Right lobe of liver (tissue), 6 donors: ENCODE measurements at regions not wholly inside any gene's neighbourhood (a gene's known extent, or its start where the extent isn't known, plus 50 kb on each side); places are given as distances from the start of the nearest gene placed in this dataset.

Experiments
- ATAC-seq, 4 donors: fragments of 200-7000 bp; cut with Tn5 transposase; one replicate each; pipeline ENCODE4 v1.9.1; 2020; ENCODE audit warnings: mild to moderate bottlenecking in 4 of 4, moderate library complexity in 4 of 4
- DNase-seq, 3 donors: peaks; one replicate each; pipeline ENCODE4 v3.0.0-alpha.2; 2020
- H3K27ac ChIP-seq, 3 donors: fragments of 200-600 bp; one replicate each; pipeline ENCODE4 v1.8.0; 2022
- H3K27me3 ChIP-seq, 2 donors: fragments of 200-600 bp; one replicate each; pipeline ENCODE4 v1.8.0; 2022
- H3K36me3 ChIP-seq, 4 donors: fragments of 200-600 bp; sonication (generic) in 1 of 4; one replicate each; pipeline versions ENCODE4 v1.5.1 to v1.8.0; 2017 to 2022; ENCODE audit warnings: control low read depth in 1 of 4
- H3K4me1 ChIP-seq, 4 donors: fragments of 200-600 bp; sonication (generic) in 1 of 4; one replicate each; pipeline versions ENCODE4 v1.5.1 to v1.8.0; 2017 to 2022; ENCODE audit warnings: control low read depth in 1 of 4
- H3K4me3 ChIP-seq, 3 donors: fragments of 200-600 bp; one replicate each; pipeline ENCODE4 v1.8.0; 2022
- H3K9me3 ChIP-seq, 4 donors: fragments of 200-600 bp; sonication (generic) in 1 of 4; one replicate each; pipeline versions ENCODE4 v1.5.1 to v1.8.0; 2017 to 2022; ENCODE audit warnings: control low read depth in 1 of 4
- CTCF ChIP-seq, 4 donors: fragments of 200-600 bp in 3 of 4; fragments of 450-650 bp in 1 of 4; IDR thresholded peaks; one replicate each; pipeline versions ENCODE4 v1.5.1 to v1.8.0; 2016 to 2022; ENCODE audit warnings: antibody characterized with exemption in 4 of 4, mild to moderate bottlenecking in 2 of 4
- POLR2A ChIP-seq: fragments of 450-650 bp; IDR thresholded peaks from one replicate; pipeline ENCODE4 v1.6.1; 2017; ENCODE audit warnings: antibody characterized with exemption, mild to moderate bottlenecking
- WGBS: methylation state at CpG from one replicate; pipeline ENCODE4 v1.1.6; 2018; ENCODE audit warnings: low coverage, low lambda C conversion rate; ENCODE audit not compliant: insufficient coverage; ENCODE audit errors: missing lambda C conversion rate; 5-methylcytosine and 5-hydroxymethylcytosine counted together
- intact Hi-C, 2 donors: fragments of 100-400 bp; cut with DNase I; formaldehyde crosslinking; loops; one replicate each; pipeline versions ENCODE4 v1.11.2 to v1.14.1; 2022
- donor health status: DM: no; HTN: yes; CAD: no.
- donor health status: DM: no; HTN: no; CAD: no.
- donor health status: DM: no; HTN: no; CAD: no.
- donor health status: DM: no; HTN: yes; CAD: no.
- donor health status: DM: no; HTN: yes; CAD: no.

DNA sequence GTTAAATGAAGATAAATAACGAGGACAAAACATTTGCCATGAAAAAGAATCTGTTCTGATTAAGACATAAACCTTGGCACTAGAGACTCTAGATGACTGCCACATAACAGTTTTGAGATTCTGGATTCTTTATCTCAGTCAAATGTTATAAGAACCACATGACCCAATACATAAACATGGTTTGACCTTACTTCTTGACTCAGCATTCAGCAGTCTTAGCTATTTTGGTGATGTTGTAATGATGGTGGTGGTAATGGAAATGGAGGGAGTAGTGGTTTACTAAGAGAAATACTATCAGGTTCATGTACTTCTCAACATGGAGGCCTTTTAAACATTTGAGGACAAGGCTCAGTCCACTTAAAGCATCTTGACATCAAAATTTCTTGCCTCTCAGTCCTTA is 925.4 kb downstream of the CDH11 start:
- Histone ChIP-seq H3K27me3 (no peaks in the 10 kb centered on the region), H3K4me1 (no peaks in the 10 kb centered on the region), H3K27ac (no peak overlapping the region), H3K4me3 (no peak overlapping the region), H3K9me3 (no peaks in the 10 kb centered on the region), H3K36me3 (no peaks in the 10 kb centered on the region)
- ATAC-seq, result no peak
- 37% methylated on average over 1 of the region's 1 CpG for WGBS
- DNase-seq, result no peak
- intact Hi-C loops, result no loop called here
- TF ChIP-seq POLR2A (no peak), CTCF (IDR thresholded peaks at IDR 0.05) (no peak)

GRCh38 chr16:64185954-64186353 is 935.9 kb downstream of the CDH11 start:
- Histone ChIP-seq H3K36me3 (no peaks in the 10 kb centered on the region), H3K4me1 (no peaks in the 10 kb centered on the region), H3K27ac (no peak overlapping the region), H3K9me3 (no peaks in the 10 kb centered on the region), H3K27me3 (no peaks in the 10 kb centered on the region), H3K4me3 (no peak overlapping the region)
- DNase-seq (no peak), ATAC-seq (no peak)
- intact Hi-C loops, result no loop called here
- TF ChIP-seq CTCF (IDR thresholded peaks at IDR 0.05) (no peak), POLR2A (no peak)
- 75% methylated on average over 3 of the region's 3 CpGs for WGBS

GRCh38 chr16:64184156-64184555 is 937.7 kb downstream of the CDH11 start:
- intact Hi-C loops, result no loop called here
- no peak overlapping the region for H3K4me3 ChIP-seq
- H3K36me3 ChIP-seq, result no peaks in the 10 kb centered on the region
- no peaks in the 10 kb centered on the region for H3K4me1 ChIP-seq
- no peak for ATAC-seq
- H3K27ac ChIP-seq, result no peak overlapping the region
- TF ChIP-seq CTCF (IDR thresholded peaks at IDR 0.05) (no peak), POLR2A (no peak)
- H3K27me3 ChIP-seq, result no peaks in the 10 kb centered on the region
- no peaks in the 10 kb centered on the region for H3K9me3 ChIP-seq
- DNase-seq, result no peak

DNA sequence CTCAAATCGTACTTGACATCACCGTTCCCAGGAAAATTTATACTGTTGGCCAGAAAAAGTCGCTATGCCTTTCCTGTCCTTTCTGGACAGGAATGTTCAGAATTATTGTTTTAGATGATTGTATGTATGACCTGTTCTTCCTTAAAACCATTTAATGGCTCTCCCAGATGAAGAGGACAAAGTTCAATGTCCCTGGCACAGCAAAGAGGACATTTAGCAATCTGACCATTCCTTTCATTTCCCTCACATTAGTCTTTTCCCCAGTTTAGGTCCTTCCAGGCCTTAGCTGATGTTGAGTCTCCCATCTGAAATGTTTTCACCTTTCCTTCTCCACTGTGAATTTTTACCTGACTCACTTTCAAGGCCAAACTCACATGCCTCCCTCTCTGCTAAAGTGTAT is 938.9 kb downstream of the CDH11 start:
- H3K4me1 ChIP-seq, result no peaks in the 10 kb centered on the region
- no peak overlapping the region for H3K27ac ChIP-seq
- no peaks in the 10 kb centered on the region for H3K9me3 ChIP-seq
- no peaks in the 10 kb centered on the region for H3K27me3 ChIP-seq
- WGBS, result 74% methylated on average over 3 of the region's 3 CpGs
- ATAC-seq (peak in 3 of 4 donors; percentile 45 to 88 (median 68)), DNase-seq (peak in 1 of 3 donors; percentile 53)
- H3K36me3 ChIP-seq, result no peaks in the 10 kb centered on the region
- H3K4me3 ChIP-seq, result no peak overlapping the region
- intact Hi-C loops, result no loop called here
- TF ChIP-seq POLR2A (no peak), CTCF (IDR thresholded peaks at IDR 0.05) (no peak)

GRCh38 chr16:64181271-64181925 is 940.5 kb downstream of the CDH11 start:
- 47% methylated on average over 4 of the region's 4 CpGs for WGBS

More at GRCh38 chr16:64181271-64181925, 940.5 kb downstream of the CDH11 start:
- TF ChIP-seq POLR2A (no peak), CTCF (IDR thresholded peaks at IDR 0.05) (no peak)
- ATAC-seq, result no peak
- no peak for DNase-seq
- intact Hi-C loops, result no loop called here
- Histone ChIP-seq H3K27ac (no peak overlapping the region), H3K4me1 (no peaks in the 10 kb centered on the region), H3K27me3 (no peaks in the 10 kb centered on the region), H3K36me3 (no peaks in the 10 kb centered on the region), H3K4me3 (no peak overlapping the region), H3K9me3 (no peaks in the 10 kb centered on the region)
